ENCODE measurements at regions not wholly inside any gene's neighbourhood (a gene's known extent, or its start where the extent isn't known, plus 50 kb on each side); places are given as distances from the start of the nearest gene placed in this dataset.

DNA sequence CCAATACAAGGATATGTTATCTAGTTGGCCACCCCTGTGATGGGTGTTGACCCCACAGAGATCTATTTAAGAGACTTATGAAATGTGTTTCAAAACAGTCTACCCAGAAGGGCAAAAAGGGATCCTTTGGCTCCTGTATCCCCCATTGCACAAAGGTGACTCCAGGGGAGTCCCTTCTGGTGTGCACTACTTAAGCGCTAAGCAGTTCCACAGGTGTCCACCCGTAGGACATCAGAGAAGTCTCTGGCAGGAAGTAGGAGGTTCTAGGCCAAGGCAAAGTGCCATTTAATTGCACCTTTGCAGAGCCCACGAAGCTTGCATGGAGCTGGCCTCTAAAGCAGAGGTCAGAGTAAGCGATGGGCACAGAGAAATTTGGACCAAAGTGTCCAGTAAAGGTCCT, 147.7 kb downstream of the MRPL14 start:
- intact Hi-C loops (cut with micrococcal nuclease) = no loop called here
- POLR2A ChIA-PET (ENCODE audit: unreplicated experiment) = no interaction called here

DNA sequence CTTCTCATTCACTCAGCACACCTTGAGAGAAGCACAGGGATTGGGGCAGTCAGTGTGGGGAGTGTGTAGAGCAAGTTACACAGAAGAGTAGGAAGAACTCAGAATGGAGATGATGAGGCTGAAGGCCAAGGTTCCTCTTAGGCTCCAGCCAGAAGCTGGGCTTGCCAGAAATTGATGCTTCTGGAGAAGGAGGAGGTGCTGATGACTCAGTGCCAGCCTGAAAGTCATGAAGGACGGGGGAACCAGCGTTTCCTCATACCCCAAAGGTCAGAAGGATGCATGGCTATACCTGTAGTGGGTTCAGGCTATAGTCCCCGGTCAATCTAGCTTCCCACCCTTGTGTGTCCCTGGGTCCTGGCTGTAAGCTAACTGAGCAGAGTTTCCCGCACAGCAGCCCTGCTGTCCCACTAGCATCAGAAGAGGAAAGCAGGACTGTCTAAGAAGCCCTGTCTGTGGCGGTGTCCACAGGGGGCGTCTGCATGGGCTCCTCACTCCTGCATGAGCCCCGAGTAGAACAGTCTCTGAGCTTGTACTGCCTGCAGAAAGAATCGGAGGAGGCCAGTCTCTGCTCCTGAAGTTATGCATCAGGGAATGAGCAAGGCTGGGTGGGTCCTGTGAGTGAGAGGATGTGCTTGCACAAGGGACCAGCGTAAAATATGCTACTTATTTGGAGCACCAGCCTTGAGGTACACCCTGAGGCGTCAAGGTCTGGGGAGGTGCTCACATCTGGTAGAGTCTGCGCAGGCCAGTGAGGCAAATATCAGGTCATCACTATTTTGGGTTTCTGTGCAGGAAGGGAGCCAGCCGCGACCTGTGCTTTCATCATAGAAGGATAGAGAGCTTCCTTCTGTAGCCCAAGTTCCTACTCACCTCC, 148.5 kb downstream of the MRPL14 start:
- no peak overlapping the region for H3K4me2 ChIP-seq (ENCODE audit: low read length)
- DNase-seq (no peak), ATAC-seq (no peak)
- no peak overlapping the region for H3K4me3 ChIP-seq (ENCODE audit: low read length)
- TF ChIP-seq EZH2 (IDR thresholded peaks at IDR 0.05; ENCODE audit: low read length, unreplicated experiment) = no peak
- no peak for TF ChIP-seq EZH2phosphoT487 (IDR thresholded peaks at IDR 0.05; ENCODE audit: borderline replicate concordance, low read length)
- no peak for TF ChIP-seq CTCF (conservative IDR thresholded peaks at IDR 0.05; ENCODE audit: low read depth, low read length)
- no TSS peak for BruUV-seq (replicated peaks)
- H3K9me2 ChIP-seq (replicated peaks; ENCODE audit: low read length) = no peaks in the 10 kb centered on the region
- H3K9ac ChIP-seq (ENCODE audit: low read length) = no peak overlapping the region
- no peak overlapping the region for H3K27ac ChIP-seq (ENCODE audit: low read length)
- H3F3A ChIP-seq (ENCODE audit: low read length, unreplicated experiment) = peaks cover 4% of the 10 kb centered on the region
- ChIA-PET CTCF (no interaction called here), POLR2A (ENCODE audit: unreplicated experiment) (interaction anchor here (0.6 kb wide), 1 partner anchor 171 kb away, joined by 6 read pairs; no protein-coding TSS in a partner anchor)
- H3K79me2 ChIP-seq (ENCODE audit: low read length) = no peaks in the 10 kb centered on the region
- intact Hi-C loops (cut with micrococcal nuclease) = no loop called here
- H3K4me1 ChIP-seq (ENCODE audit: insufficient read depth, low read length) = peaks cover 39% of the 10 kb centered on the region
- no peak overlapping the region for H2AFZ ChIP-seq (ENCODE audit: low read length)
- no peaks in the 10 kb centered on the region for H4K20me1 ChIP-seq (ENCODE audit: low read length)
- peaks cover 6% of the 10 kb centered on the region; the same call in 1 of the 2 replicates for H3K36me3 ChIP-seq (ENCODE audit: low read depth, low read length)
- no peaks in the 10 kb centered on the region for H3K27me3 ChIP-seq (ENCODE audit: low read length)
- 0 out of 2 replicates have a peak, but pooled peaks cover 7% of the 10 kb centered on the region for H3K9me3 ChIP-seq (ENCODE audit: low read length)

More for the DNA sequence above, 147.7 kb downstream of the MRPL14 start:
- CTCF ChIA-PET = no interaction called here
- Histone ChIP-seq H3K9me2 (replicated peaks; ENCODE audit: low read length) (no peaks in the 10 kb centered on the region), H3K9ac (ENCODE audit: low read length) (no peak overlapping the region), H3K27me3 (ENCODE audit: low read length) (no peaks in the 10 kb centered on the region), H3K36me3 (ENCODE audit: low read depth, low read length) (peaks cover 6% of the 10 kb centered on the region; the same call in 1 of the 2 replicates), H3K4me3 (ENCODE audit: low read length) (no peak overlapping the region), H2AFZ (ENCODE audit: low read length) (no peak overlapping the region), H3F3A (ENCODE audit: low read length, unreplicated experiment) (peaks cover 2% of the 10 kb centered on the region), H4K20me1 (ENCODE audit: low read length) (no peaks in the 10 kb centered on the region), H3K9me3 (ENCODE audit: low read length) (0 out of 2 replicates have a peak, but pooled peaks cover 7% of the 10 kb centered on the region), H3K4me1 (ENCODE audit: insufficient read depth, low read length) (peaks cover 31% of the 10 kb centered on the region), H3K27ac (ENCODE audit: low read length) (no peak overlapping the region), H3K79me2 (ENCODE audit: low read length) (no peaks in the 10 kb centered on the region), H3K4me2 (ENCODE audit: low read length) (no peak overlapping the region)
- ATAC-seq (no peak), DNase-seq (no peak)
- no TSS peak for BruUV-seq (replicated peaks)
- TF ChIP-seq CTCF (conservative IDR thresholded peaks at IDR 0.05; ENCODE audit: low read depth, low read length) (no peak), EZH2phosphoT487 (IDR thresholded peaks at IDR 0.05; ENCODE audit: borderline replicate concordance, low read length) (no peak), EZH2 (IDR thresholded peaks at IDR 0.05; ENCODE audit: low read length, unreplicated experiment) (no peak)
